Osteoblast (primary cell): ENCODE measurements at regions not wholly inside any gene's neighbourhood (a gene's known extent, or its start where the extent isn't known, plus 50 kb on each side); places are given as distances from the start of the nearest gene placed in this dataset.
A peak's percentile ranks its signal among the peaks of the same experiment; 100 is the strongest.
"Not testable (repeated sequence)": the region's sequence is repeated elsewhere in the genome, so short reads cannot be mapped to it uniquely, and the experiment has no call there.

Experiments
- DNase-seq: peaks from one replicate; pipeline ENCODE4 v3.0.0; 2011; ENCODE audit warnings: low spot score, mixed read lengths; ENCODE audit not compliant: insufficient read length; ENCODE audit errors: missing footprints
- H2AFZ ChIP-seq: 2 replicates; pipeline ENCODE4 v1.6.0; 2011; ENCODE audit warnings: mild to moderate bottlenecking, low read length
- H3K27ac ChIP-seq: 2 replicates; pipeline ENCODE4 v1.5.1; 2011; ENCODE audit warnings: mild to moderate bottlenecking, low read depth, low read length, moderate library complexity
- H3K27me3 ChIP-seq: 2 replicates; pipeline ENCODE4 v1.6.0; 2012; ENCODE audit warnings: mild to moderate bottlenecking, control low read depth, inconsistent platforms, low read length, moderate library complexity; ENCODE audit not compliant: insufficient read depth
- H3K36me3 ChIP-seq: 2 replicates; pipeline ENCODE4 v1.5.1; 2011; ENCODE audit warnings: mild to moderate bottlenecking, low read length, control low read depth, moderate library complexity; ENCODE audit not compliant: insufficient read depth
- H3K4me1 ChIP-seq: 2 replicates; pipeline ENCODE4 v1.5.1; 2011; ENCODE audit warnings: mild to moderate bottlenecking, low read length, control low read depth, moderate library complexity; ENCODE audit not compliant: insufficient read depth
- H3K4me2 ChIP-seq: 2 replicates; pipeline ENCODE4 v1.6.0; 2011; ENCODE audit warnings: mild to moderate bottlenecking, low read length; ENCODE audit not compliant: insufficient read depth
- H3K4me3 ChIP-seq: fragments of 200-600 bp; sonication (generic); 3 replicates; pipeline ENCODE4 v1.5.1; 2012; ENCODE audit warnings: mild to moderate bottlenecking, low read length, inconsistent platforms; ENCODE audit not compliant: insufficient read depth
- H3K79me2 ChIP-seq: 2 replicates; pipeline ENCODE4 v1.6.0; 2012; ENCODE audit warnings: mild to moderate bottlenecking, low read length, control low read depth, inconsistent platforms; ENCODE audit not compliant: insufficient read depth
- H3K9me3 ChIP-seq: 2 replicates; pipeline ENCODE4 v1.5.1; 2011; ENCODE audit warnings: low read depth, low read length, control low read depth
- H4K20me1 ChIP-seq: 2 replicates; pipeline ENCODE4 v1.6.0; 2012; ENCODE audit warnings: mild to moderate bottlenecking, low read length, control low read depth; ENCODE audit not compliant: insufficient read depth
- CTCF ChIP-seq: IDR thresholded peaks from 2 replicates; pipeline ENCODE4 v1.5.1; 2011; ENCODE audit warnings: mild to moderate bottlenecking, low read depth, low read length, moderate library complexity; ENCODE audit errors: extremely low read depth

GRCh38 chr20:5481872-5482271 is 128.9 kb downstream of the GPCPD1 start:
- TF ChIP-seq CTCF: no peak
- Histone ChIP-seq H3K4me1 (no peaks in the 10 kb centered on the region), H3K4me3 (no peak overlapping the region), H3K27me3 (peaks cover 3% of the 10 kb centered on the region), H3K27ac (no peak overlapping the region), H2AFZ (no peak overlapping the region), H4K20me1 (no peaks in the 10 kb centered on the region), H3K4me2 (no peak overlapping the region), H3K36me3 (no peaks in the 10 kb centered on the region), H3K9me3 (no peaks in the 10 kb centered on the region), H3K79me2 (no peaks in the 10 kb centered on the region)
- DNase-seq: no peak

- no peak for TF ChIP-seq CTCF
- no peaks in the 10 kb centered on the region for H3K36me3 ChIP-seq
- H3K4me2 ChIP-seq: no peak overlapping the region
- no peak overlapping the region for H3K4me3 ChIP-seq
- no peak for DNase-seq
- H3K27ac ChIP-seq: no peak overlapping the region
- H3K79me2 ChIP-seq: no peaks in the 10 kb centered on the region
- H3K27me3 ChIP-seq: peaks cover 3% of the 10 kb centered on the region
- no peaks in the 10 kb centered on the region for H4K20me1 ChIP-seq
- H3K4me1 ChIP-seq: no peaks in the 10 kb centered on the region
- H3K9me3 ChIP-seq: no peaks in the 10 kb centered on the region
- H2AFZ ChIP-seq: no peak overlapping the region
Observed at GRCh38 chr20:5480824-5481600, 129.8 kb downstream of the GPCPD1 start.

GRCh38 chr20:5474646-5475550 is 135.9 kb downstream of the GPCPD1 start:
- H3K27ac ChIP-seq: no peak overlapping the region
- no peaks in the 10 kb centered on the region for H3K79me2 ChIP-seq
- no peaks in the 10 kb centered on the region for H3K27me3 ChIP-seq
- H3K36me3 ChIP-seq: no peaks in the 10 kb centered on the region
- H3K4me3 ChIP-seq: no peak overlapping the region
- H4K20me1 ChIP-seq: no peaks in the 10 kb centered on the region
- DNase-seq: no peak
- TF ChIP-seq CTCF: no peak
- H3K4me2 ChIP-seq: no peak overlapping the region
- H3K4me1 ChIP-seq: no peaks in the 10 kb centered on the region
- H2AFZ ChIP-seq: no peak overlapping the region
- H3K9me3 ChIP-seq: no peaks in the 10 kb centered on the region

- not testable (repeated sequence) for H3K36me3 ChIP-seq, H3K4me1 ChIP-seq, H4K20me1 ChIP-seq, H3K27me3 ChIP-seq, H3K27ac ChIP-seq, H2AFZ ChIP-seq, DNase-seq, H3K79me2 ChIP-seq, H3K9me3 ChIP-seq
- H3K4me3 ChIP-seq: peak overlapping the region; percentile 35
- peak overlapping the region; percentile 51 for H3K4me2 ChIP-seq
Observed at GRCh38 chr20:5471866-5472265, 138.9 kb downstream of the GPCPD1 start.
